Non-pigmented ciliary epithelial cell (primary cell): ENCODE measurements at regions not wholly inside any gene's neighbourhood (a gene's known extent, or its start where the extent isn't known, plus 50 kb on each side); places are given as distances from the start of the nearest gene placed in this dataset.

Experiments used
- DNase-seq: peaks from one replicate; pipeline ENCODE4 v3.0.0-alpha.2; 2010; ENCODE audit warnings: low read depth

- DNase-seq: no peak
These were observed 608.0 kb upstream of the JAG1 start for GRCh38 chr20:11281768-11282167.

- no peak for DNase-seq
These were observed 613.3 kb upstream of the JAG1 start for GRCh38 chr20:11287126-11287525.

DNA sequence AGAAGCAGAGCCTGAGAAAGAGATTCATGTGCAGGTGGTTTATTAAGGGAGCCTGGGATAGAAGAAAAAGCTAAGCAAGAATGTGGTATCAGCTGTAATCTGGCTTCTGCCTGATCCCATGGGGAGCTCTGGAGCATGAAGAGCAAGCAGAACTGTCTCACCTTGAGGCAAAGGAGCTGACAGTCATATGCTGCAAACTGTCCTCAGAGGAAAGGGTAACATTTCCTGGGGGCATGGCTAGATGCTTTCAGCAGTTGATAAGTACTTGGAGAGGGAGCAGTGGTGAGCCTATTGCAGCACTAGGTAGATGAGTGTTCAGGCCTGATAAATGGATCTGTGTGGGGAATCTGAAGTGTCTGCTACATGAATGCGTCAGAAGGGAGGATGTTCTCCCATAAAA, 621.5 kb upstream of the BTBD3 start:
- no peak for DNase-seq

- no peak for DNase-seq
These were observed 620.7 kb upstream of the BTBD3 start for GRCh38 chr20:11296951-11297350.

DNA sequence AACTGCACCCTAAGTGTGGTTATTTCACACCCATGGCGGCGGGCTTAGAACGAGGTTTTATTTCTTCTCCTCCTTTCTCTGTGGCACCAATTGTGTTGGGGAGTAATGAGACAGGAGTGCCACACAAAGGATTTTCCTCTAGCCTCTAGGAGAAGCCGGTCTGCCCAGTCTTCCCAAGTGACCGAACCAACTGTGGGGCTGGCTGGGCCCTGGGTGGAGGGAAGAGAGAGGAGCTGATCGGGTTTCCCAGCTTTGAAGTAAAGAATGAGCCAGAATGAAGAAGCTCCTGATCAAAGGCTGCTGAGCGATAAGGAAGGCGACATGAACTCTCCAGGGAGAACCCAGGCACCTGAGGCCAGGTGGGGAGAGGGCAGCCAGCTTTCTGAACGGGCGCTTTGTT, 616.0 kb upstream of the BTBD3 start:
- no peak for DNase-seq

GRCh38 chr20:11302436-11302835, 615.3 kb upstream of the BTBD3 start:
- DNase-seq: peak; percentile 10

DNA sequence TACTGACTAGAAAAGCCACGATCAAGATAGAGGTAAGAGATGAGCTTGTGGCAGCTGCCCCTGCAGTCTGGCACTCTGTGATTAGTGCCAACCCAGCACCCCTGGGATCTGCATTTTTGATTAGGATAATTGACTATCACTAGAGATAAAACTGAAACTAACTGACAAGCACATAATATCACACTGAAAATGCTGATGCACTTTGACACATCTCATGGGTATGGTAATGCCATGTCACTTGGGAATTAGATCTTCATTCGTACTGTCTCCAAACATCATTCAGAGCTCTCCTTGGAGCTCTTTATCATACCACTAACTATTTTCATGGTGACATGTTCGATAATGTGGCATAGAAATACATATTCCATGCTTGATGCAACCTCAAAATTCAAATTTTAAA, 612.9 kb upstream of the BTBD3 start:
- DNase-seq: no peak

GRCh38 chr20:11305406-11305805, 612.3 kb upstream of the BTBD3 start:
- DNase-seq: no peak

DNA sequence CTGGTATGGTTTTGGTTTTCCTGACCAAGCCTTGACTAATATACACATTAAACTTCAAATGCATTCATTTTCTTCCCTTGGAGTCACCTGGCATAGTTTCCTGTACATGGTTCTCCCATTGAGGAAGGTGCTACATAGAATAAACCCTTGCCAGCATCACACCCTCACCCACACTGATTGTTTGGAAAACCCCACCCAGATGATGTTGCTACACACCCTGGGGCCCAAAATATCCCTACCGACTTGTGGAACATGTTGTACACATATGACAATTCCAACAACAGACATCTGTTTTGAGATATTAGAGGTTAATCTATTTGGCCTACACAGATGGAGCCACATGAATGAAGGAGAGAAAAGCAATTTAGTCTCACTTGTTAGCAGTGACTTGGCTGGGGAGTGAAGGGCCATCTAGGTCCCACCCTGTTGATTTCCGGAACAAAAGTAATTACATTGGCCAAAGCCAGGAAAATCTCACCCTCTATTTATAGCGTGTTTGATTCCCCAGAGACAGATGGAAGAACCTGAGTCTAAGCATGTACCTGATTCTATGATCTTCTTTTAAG, 606.0 kb upstream of the BTBD3 start:
- no peak for DNase-seq

DNA sequence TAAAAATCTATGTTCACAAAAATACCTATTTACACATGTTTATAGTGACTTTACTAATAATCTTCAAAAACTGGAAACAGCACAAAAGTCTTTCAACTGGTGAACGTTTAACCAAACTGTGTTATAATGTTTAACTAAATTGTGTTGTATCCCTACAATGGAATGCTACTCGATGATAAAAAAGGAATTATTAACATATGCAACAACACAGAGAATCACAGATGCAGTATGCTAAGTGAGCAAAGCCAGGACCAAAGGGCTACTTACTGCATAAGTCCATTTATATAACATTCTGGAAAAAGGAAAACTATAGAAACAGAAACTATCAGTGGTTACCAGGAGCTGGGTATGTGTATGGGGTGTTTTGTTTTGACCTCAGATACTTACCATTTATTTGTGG, 602.2 kb upstream of the BTBD3 start:
- DNase-seq: no peak

DNA sequence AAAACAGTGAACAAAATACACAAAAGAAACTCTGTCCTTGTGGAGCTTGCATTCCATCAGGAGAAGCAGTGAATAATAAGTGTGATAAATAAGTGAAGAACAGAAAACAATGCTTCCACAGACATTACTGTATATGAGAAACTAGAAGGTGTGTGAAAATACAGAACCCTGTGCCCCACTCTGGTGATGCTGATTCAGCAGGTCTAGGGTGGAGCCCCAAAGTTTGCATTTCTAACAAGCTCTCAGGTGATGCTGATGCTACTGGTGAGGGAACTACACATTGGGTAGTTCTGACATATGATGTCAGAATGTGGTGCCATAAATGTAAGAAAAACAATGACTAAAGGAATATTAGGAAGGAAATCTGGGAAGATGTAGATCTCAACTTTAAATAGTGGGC, 601.4 kb upstream of the BTBD3 start:
- DNase-seq: no peak

DNA sequence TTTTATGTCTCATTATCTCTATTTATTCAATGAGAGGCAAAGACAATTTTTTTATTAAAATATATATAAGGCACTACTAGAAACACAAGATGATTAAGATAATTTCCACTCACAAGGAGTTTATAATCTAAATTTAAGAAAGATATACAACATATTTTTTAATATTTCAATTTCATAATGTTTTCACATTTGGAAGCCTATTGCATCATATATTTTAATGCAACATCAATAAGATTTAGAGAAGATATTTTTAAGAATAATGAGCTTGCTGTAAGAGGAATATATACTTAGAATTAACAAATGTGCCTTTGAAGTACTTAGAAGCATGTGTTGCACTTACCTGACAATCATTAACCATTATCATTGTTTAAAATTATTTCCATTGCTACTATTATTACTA, 597.7 kb upstream of the BTBD3 start:
- DNase-seq: no peak

DNA sequence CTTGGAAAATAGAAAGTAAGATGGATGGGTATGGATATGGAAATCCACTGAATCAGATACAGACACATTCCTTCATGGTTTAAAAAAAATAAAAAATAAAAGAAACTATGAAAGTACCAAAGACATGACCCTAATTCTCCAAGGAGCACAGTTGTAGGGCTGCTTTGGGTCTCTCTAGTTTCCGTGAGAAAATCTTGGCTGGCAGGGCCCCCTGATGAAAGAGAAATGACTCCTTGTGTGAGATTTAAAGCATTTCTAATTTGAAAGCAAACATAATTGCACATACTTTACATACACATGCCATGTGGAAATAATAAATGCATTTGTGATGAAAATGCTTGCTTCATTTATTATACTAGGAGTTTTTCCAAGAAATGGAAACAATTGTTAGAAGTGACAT, 593.9 kb upstream of the BTBD3 start:
- DNase-seq: no peak

GRCh38 chr20:11324990-11325389, 592.7 kb upstream of the BTBD3 start:
- no peak for DNase-seq

GRCh38 chr20:11328839-11329238, 588.9 kb upstream of the BTBD3 start:
- DNase-seq: no peak

- no peak for DNase-seq
These were observed 588.4 kb upstream of the BTBD3 start for GRCh38 chr20:11329271-11329670.

- DNase-seq: no peak
These were observed 586.6 kb upstream of the BTBD3 start for GRCh38 chr20:11331096-11331495.

- DNase-seq: no peak
These were observed 585.3 kb upstream of the BTBD3 start for GRCh38 chr20:11332381-11332780.

DNA sequence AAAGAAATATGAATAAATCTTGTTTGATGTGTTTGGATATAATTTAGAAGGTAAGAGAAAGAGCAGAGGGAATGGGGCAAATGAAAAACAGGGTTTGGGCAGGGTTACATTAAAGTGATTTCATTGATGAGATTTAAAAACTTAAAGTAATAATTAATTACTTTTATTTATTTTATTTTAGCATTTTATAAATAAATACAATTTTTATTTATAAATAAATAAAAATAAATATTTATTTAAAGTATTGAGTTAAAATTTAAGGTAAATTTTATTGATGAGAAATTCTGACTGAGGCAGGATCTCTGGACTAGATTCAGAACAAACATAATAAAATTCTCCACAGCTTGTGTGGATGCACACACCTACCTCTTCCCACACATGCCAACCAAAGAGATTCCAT, 584.1 kb upstream of the BTBD3 start:
- no peak for DNase-seq

DNA sequence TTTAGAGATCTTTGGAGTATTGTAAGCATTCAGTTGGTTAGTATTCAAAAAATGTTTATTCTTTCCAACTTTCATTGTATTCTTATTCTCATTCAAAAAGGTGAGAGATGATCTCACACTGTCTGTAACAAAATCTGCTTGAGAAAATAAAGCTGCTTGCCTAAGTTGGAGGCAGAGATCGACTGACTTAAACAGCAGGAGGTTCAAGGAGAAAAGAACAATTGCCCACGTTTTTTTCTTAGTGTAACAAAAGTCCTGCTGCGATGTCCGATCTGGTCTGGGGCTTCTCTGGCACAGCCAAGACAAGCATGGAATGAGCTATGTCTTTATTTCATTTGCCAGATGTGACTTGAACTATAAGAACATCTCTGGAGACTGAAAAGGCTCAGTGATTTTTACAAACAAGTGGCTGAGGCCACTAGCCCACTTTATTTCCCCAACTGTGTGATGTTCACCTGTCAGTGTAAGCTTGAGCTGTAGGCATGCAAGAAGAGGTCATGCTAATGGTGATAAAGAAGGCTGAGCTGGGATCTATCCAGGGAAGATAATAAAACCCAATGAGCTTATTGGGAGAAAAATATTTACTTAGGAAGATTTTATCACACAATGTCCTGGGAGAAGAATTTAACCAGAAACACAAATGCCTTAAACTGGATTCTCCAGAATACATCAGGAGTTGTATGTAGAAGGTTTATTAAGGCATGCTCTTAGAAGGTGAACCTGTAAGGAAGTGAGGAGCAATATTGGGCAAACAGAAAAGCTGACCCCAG, 580.1 kb upstream of the BTBD3 start:
- no peak for DNase-seq

- DNase-seq: peak; percentile 22
These were observed 579.0 kb upstream of the BTBD3 start for GRCh38 chr20:11338496-11339306.

- DNase-seq: no peak
These were observed 572.8 kb upstream of the BTBD3 start for GRCh38 chr20:11344939-11345338.

DNA sequence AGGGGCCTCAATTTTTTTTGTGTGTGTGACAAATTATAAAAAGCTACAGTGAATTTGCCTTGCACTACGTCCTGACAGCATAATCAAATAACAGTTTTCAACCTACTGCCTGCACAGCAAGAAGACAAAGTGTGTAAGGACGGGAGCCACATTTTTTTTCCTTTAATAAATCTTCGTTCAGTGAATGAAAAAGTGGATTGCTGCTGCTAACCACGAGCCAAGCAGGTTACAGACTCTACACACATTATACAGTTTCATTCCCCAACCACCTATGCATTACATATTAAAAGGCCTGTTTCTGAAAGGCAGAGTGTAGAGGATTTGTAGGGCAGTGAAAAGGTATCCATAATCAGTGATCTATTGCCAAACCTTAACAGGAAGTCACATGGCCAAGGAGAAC, 570.0 kb upstream of the BTBD3 start:
- DNase-seq: no peak
